ENCODE measurements at regions not wholly inside any gene's neighbourhood (a gene's known extent, or its start where the extent isn't known, plus 50 kb on each side); places are given as distances from the start of the nearest gene placed in this dataset.

- TF ChIP-seq, protein P1, sequence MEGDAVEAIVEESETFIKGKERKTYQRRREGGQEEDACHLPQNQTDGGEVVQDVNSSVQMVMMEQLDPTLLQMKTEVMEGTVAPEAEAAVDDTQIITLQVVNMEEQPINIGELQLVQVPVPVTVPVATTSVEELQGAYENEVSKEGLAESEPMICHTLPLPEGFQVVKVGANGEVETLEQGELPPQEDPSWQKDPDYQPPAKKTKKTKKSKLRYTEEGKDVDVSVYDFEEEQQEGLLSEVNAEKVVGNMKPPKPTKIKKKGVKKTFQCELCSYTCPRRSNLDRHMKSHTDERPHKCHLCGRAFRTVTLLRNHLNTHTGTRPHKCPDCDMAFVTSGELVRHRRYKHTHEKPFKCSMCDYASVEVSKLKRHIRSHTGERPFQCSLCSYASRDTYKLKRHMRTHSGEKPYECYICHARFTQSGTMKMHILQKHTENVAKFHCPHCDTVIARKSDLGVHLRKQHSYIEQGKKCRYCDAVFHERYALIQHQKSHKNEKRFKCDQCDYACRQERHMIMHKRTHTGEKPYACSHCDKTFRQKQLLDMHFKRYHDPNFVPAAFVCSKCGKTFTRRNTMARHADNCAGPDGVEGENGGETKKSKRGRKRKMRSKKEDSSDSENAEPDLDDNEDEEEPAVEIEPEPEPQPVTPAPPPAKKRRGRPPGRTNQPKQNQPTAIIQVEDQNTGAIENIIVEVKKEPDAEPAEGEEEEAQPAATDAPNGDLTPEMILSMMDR (IDR thresholded peaks at IDR 0.05; ENCODE audit: low read depth, low read length): no peak
- Histone ChIP-seq H3K36me3 (no peaks in the 10 kb centered on the region), H3K27me3 (no peaks in the 10 kb centered on the region), H3K4me1 (no peaks in the 10 kb centered on the region), H3K9me3 (no peaks in the 10 kb centered on the region), H3K4me3 (ENCODE audit: low read depth, low read length) (no peak overlapping the region)
- DNase-seq: no peak
These were observed 186.9 kb upstream of the PAPPA start for GRCh38 chr9:115966660-115967059.

DNA sequence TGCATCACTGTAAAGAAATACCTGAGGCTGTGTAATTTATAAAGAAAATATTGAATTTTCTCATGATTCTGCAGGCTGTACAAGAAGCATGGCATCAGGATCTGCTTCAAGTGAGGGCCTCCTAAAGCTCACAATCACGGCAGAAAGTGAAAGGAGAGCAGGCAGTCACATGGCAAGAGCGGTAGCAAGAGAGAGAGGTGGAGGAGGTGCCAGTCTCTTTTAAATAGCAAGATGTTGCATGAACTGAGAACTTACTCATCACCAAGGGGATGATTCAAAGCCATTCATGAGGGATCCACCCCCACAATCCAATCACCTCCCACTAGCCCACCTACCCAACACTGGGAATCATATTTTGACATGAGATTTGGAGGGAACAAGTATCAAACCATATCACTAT lies 184.5 kb upstream of the PAPPA start:
- H3K36me3 ChIP-seq: no peaks in the 10 kb centered on the region
- no peaks in the 10 kb centered on the region for H3K27me3 ChIP-seq
- no peak overlapping the region for H3K4me3 ChIP-seq (ENCODE audit: low read depth, low read length)
- TF ChIP-seq, protein P1 (IDR thresholded peaks at IDR 0.05; ENCODE audit: low read depth, low read length): no peak
- no peak for DNase-seq
- no peaks in the 10 kb centered on the region for H3K4me1 ChIP-seq
- no peaks in the 10 kb centered on the region for H3K9me3 ChIP-seq

DNA sequence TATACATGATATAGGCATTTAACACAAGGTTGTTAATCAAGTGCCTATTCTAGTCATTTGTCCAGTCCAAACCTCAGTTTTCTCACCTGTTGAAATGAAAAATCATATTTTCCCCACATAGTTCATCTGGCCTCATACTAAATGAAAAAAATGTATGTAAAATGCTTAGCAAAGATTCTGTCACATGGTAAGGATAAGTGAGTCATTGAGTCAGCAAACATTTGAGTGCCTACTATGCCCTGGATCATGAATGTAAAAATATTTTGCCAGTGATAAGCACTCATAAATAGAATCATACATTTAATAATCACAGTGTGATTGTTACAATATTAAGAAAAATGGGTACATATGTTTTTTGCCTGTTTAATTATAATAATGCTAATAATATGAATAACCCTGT lies 181.2 kb upstream of the PAPPA start:
- Histone ChIP-seq H3K36me3 (no peaks in the 10 kb centered on the region), H3K4me1 (no peaks in the 10 kb centered on the region), H3K4me3 (ENCODE audit: low read depth, low read length) (no peak overlapping the region), H3K9me3 (no peaks in the 10 kb centered on the region), H3K27me3 (no peaks in the 10 kb centered on the region)
- DNase-seq: no peak
- TF ChIP-seq, protein P1 (IDR thresholded peaks at IDR 0.05; ENCODE audit: low read depth, low read length): no peak

DNA sequence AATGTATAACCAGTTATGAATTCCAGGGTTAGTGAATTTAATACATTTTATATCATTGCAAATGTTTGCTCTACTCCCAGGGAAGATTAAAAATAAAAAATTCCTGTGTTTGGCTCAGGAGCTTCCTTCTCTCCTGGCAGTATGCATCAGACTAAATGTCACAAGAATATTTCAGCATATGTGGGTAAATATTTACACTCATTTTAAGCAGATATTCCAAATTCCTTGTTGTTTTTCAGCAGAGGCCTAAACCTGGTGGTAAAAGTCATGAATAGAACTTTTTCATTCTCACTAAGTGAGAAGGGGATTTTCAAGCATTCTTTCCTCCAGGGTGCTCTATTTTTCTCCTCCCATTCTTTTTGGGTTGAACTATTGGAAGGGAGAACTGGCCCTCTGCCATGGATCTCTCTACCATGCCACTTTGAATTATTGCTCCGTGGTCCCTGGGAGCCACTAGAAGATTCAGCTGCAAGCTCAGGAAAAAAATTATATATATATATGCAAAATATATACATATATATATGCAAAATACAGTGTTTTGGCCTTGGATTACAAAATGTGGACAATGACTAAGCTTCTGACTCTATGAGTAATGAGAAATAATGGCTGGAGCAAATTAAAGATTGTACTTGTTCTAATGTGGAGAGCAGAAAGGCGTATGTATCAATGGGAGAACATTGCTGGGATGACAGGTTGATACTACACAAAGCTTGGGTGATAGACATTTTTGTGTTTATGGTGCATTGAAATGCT lies 180.6 kb upstream of the PAPPA start:
- H3K9me3 ChIP-seq: no peaks in the 10 kb centered on the region
- no peaks in the 10 kb centered on the region for H3K27me3 ChIP-seq
- DNase-seq: no peak
- no peaks in the 10 kb centered on the region for H3K36me3 ChIP-seq
- H3K4me1 ChIP-seq: no peaks in the 10 kb centered on the region
- TF ChIP-seq, protein P1 (IDR thresholded peaks at IDR 0.05; ENCODE audit: low read depth, low read length): no peak
- H3K4me3 ChIP-seq (ENCODE audit: low read depth, low read length): no peak overlapping the region

- Histone ChIP-seq H3K4me3 (ENCODE audit: low read depth, low read length) (no peak overlapping the region), H3K4me1 (no peaks in the 10 kb centered on the region), H3K27me3 (no peaks in the 10 kb centered on the region), H3K9me3 (no peaks in the 10 kb centered on the region), H3K36me3 (no peaks in the 10 kb centered on the region)
- TF ChIP-seq, protein P1 (IDR thresholded peaks at IDR 0.05; ENCODE audit: low read depth, low read length): no peak
- DNase-seq: no peak
These were observed 176.8 kb upstream of the PAPPA start for GRCh38 chr9:115976781-115977180.

DNA sequence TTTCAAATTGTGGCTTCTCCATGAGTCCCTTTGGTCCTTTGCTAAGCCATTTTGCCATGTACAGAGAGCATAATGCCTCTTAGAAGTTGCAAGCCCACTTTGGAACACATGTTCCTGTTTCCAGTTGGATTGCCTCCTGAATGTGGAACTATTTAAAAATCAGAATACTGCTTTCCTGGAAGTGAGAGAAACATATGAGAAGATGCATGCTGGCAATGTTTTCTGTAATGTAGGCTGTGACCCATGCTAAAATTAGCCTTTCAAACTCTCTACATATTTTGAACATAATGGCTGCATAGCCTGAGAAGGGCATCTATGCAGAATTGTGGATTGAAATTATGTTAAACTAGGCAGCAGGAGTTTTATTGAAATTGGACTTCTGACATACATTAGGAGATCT lies 175.5 kb upstream of the PAPPA start:
- no peak overlapping the region for H3K4me3 ChIP-seq (ENCODE audit: low read depth, low read length)
- H3K36me3 ChIP-seq: no peaks in the 10 kb centered on the region
- H3K4me1 ChIP-seq: no peaks in the 10 kb centered on the region
- H3K27me3 ChIP-seq: no peaks in the 10 kb centered on the region
- TF ChIP-seq, protein P1 (IDR thresholded peaks at IDR 0.05; ENCODE audit: low read depth, low read length): no peak
- no peak for DNase-seq
- H3K9me3 ChIP-seq: no peaks in the 10 kb centered on the region
